B cell (primary cell): ENCODE measurements at regions not wholly inside any gene's neighbourhood (a gene's known extent, or its start where the extent isn't known, plus 50 kb on each side); places are given as distances from the start of the nearest gene placed in this dataset.

Source experiments
- CTCF ChIP-seq: fragments of 200-600 bp; IDR thresholded peaks from one replicate; pipeline ENCODE4 v1.8.0; 2022; ENCODE audit warnings: antibody characterized with exemption, mild to moderate bottlenecking
- EZH2 ChIP-seq: IDR thresholded peaks from 2 replicates; pipeline ENCODE4 v1.6.1; 2012; ENCODE audit warnings: borderline replicate concordance, low read depth, mild to moderate bottlenecking, moderate library complexity, low read length; ENCODE audit not compliant: insufficient read depth, poor library complexity, severe bottlenecking

GRCh38 chr5:84779186-84779585 lies 394.5 kb upstream of the EDIL3 start:
- TF ChIP-seq CTCF (no peak), EZH2 (no peak)
